GM12872 (cell line): ENCODE measurements at regions not wholly inside any gene's neighbourhood (a gene's known extent, or its start where the extent isn't known, plus 50 kb on each side); places are given as distances from the start of the nearest gene placed in this dataset.

Source experiments
- TF ChIP-seq, protein P1 (sequence below): IDR thresholded peaks from 3 replicates; pipeline ENCODE4 v1.5.1; 2011; ENCODE audit warnings: low read depth, mild to moderate bottlenecking, low read length, moderate library complexity; ENCODE audit not compliant: insufficient read depth

DNA sequence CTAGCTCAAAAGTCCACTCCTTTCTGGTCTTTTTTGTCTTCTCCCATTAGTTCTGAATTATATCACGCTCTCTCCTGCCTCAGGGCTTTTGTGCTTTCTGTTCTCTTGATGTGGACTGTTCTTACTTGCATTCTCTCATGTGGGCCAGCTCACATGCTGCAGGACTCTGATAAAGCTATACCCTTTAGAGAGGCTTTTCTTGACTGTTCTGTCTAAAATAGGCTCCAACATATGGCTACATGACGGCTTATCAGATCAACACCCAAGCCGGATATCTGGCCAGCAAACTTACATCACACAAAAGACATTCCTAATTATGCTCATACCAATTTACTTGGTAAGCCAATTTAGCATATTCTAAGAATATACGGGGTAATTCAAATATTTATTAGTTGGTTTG lies 1494.5 kb downstream of the TECRL start:
- TF ChIP-seq, protein P1, sequence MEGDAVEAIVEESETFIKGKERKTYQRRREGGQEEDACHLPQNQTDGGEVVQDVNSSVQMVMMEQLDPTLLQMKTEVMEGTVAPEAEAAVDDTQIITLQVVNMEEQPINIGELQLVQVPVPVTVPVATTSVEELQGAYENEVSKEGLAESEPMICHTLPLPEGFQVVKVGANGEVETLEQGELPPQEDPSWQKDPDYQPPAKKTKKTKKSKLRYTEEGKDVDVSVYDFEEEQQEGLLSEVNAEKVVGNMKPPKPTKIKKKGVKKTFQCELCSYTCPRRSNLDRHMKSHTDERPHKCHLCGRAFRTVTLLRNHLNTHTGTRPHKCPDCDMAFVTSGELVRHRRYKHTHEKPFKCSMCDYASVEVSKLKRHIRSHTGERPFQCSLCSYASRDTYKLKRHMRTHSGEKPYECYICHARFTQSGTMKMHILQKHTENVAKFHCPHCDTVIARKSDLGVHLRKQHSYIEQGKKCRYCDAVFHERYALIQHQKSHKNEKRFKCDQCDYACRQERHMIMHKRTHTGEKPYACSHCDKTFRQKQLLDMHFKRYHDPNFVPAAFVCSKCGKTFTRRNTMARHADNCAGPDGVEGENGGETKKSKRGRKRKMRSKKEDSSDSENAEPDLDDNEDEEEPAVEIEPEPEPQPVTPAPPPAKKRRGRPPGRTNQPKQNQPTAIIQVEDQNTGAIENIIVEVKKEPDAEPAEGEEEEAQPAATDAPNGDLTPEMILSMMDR = no peak

GRCh38 chr4:62913065-62913464 lies 1496.2 kb downstream of the TECRL start:
- TF ChIP-seq, protein P1 = no peak

DNA sequence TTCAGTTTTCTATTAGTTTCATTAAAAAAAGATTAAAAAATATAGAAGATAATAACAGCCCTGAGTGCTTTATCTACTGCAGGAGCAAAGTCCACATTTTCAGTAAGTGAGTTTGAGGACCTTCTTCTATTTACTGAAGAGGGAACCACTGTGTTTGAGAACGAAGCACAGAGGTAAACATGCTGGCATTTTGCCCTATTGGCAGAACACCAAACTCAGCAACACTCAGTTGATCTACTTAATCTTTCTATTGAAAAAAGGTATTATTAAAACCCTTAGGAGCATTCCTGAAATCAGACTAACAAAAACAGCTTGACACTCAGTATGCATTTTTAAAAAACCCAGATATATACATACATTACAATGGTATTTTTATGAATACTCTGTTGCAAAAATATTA lies 1496.7 kb downstream of the TECRL start:
- TF ChIP-seq, protein P1 = no peak

DNA sequence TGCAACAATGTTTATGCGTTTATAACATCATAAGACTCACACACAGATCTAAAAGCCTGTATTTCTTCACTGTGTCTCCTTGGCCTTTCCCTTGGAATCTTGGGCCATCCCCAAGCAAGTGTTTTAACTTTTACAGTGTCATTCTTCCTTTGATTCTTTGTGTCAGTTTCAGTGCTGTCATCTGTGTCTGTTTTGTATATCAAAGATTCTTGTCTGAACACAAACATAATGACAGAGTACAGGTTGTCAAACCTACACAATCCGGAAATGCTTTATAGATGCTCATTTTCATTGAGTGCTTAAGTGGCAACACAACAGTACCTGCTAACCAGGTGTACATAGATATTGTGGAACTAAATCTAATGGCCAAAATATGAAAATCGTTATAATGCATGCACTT lies 1500.0 kb downstream of the TECRL start:
- TF ChIP-seq, protein P1 = no peak

GRCh38 chr4:62901101-62901500 lies 1508.1 kb downstream of the TECRL start:
- TF ChIP-seq, protein P1 = no peak

DNA sequence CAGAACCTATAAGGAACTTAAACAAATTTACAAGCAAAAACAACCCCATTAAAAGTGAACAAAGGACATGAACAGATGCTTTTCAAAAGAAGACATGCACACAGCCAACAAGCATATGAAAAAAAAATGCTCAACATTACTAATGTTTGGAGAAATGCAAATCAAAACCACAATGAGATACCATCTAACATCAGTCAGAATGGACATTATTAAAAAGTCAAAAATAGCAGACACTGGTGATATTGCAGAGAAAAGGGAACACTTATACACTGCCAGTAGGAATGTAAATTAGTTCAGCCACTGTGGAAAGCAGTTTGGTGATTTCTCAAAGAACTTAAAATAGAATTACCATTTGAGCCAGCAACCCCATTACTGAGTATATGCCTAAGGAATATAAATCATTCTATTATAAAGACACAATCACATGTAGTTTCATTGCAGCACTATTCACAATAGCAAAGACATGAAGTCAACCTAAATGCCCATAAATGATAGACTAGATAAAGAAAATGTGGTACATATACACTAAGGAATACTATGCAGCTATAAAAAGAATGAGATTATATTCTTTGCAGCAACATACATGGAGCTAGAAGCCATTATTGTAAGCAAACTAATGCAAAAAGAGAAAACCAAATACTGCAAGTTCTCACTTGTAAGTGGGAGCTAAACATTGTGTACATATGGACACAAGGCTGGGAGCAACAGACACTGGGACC lies 1509.4 kb downstream of the TECRL start:
- TF ChIP-seq, protein P1 = no peak

GRCh38 chr4:62898115-62898514 lies 1511.1 kb downstream of the TECRL start:
- TF ChIP-seq, protein P1 = no peak

DNA sequence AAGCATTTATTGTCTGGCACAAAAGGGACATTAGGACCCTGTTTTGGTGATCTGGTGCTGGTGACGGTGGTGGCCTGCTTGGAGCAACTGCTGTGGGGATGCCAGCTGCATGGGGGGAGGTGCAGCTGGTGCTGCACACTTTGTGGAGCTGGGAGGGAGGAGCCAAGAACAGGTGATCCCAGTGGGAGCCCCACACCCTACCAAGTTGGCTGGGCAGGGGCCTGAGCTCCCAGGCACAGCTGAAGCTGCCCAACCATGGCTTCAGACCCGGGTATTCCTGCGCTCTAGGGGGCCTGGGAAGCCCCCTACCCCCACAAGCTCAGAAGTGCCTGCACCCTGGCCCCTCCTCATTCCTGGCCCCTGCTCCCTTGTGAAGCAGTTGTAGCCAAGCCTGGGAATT lies 1512.5 kb downstream of the TECRL start:
- TF ChIP-seq, protein P1 = no peak
